K562 (cell line): ENCODE measurements at regions not wholly inside any gene's neighbourhood (a gene's known extent, or its start where the extent isn't known, plus 50 kb on each side); places are given as distances from the start of the nearest gene placed in this dataset.

Experiments used
- HOXB6 ChIP-seq: fragments of 250-450 bp; sonication (Bioruptor Pico); IDR thresholded peaks from 2 replicates; pipeline ENCODE4 v1.5.1; 2022; ENCODE audit warnings: mild to moderate bottlenecking, borderline replicate concordance
- ZNF311 ChIP-seq: fragments of 250-450 bp; sonication (Bioruptor Pico); IDR thresholded peaks from 2 replicates; pipeline ENCODE4 v1.4.0; 2020; ENCODE audit warnings: mild to moderate bottlenecking, moderate library complexity
- ZNF780A ChIP-seq: fragments of 250-450 bp; sonication (Bioruptor Pico); IDR thresholded peaks from 2 replicates; pipeline ENCODE4 v1.5.0; 2021; ENCODE audit warnings: mild to moderate bottlenecking
- TF ChIP-seq, protein P1 (sequence below), 3 experiments: IDR thresholded peaks in 2 of 3; conservative IDR thresholded peaks in 1 of 3; 2 replicates each; pipeline ENCODE4 v1.5.1; 2011 to 2012; ENCODE audit warnings: low read length in 3 of 3, mild to moderate bottlenecking in 3 of 3, control low read depth in 2 of 3, improper control_type of control experiment in 1 of 3, inconsistent platforms in 1 of 3, low read depth in 1 of 3, mixed read lengths in 1 of 3, moderate library complexity in 1 of 3; ENCODE audit not compliant: insufficient read depth in 2 of 3

DNA sequence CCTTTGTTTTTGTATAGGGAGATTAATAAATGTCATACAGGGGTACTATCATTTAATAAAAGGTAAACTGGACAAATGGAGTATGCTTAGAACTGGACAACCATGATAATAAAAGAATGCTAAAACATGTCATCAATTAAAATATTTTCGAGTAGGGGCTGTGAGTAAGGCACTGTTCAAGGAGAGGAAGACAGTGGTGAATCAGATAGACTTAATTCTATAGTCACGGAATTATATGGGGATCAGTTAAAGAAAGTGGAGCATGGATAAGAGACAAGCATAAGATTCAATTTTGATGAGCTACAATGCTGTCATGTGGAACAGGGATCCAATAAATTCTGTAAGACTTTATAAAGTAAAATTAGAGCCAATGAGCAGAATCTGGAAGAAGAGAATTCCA, 104.5 kb downstream of the HMHB1 start:
- TF ChIP-seq, protein P1, sequence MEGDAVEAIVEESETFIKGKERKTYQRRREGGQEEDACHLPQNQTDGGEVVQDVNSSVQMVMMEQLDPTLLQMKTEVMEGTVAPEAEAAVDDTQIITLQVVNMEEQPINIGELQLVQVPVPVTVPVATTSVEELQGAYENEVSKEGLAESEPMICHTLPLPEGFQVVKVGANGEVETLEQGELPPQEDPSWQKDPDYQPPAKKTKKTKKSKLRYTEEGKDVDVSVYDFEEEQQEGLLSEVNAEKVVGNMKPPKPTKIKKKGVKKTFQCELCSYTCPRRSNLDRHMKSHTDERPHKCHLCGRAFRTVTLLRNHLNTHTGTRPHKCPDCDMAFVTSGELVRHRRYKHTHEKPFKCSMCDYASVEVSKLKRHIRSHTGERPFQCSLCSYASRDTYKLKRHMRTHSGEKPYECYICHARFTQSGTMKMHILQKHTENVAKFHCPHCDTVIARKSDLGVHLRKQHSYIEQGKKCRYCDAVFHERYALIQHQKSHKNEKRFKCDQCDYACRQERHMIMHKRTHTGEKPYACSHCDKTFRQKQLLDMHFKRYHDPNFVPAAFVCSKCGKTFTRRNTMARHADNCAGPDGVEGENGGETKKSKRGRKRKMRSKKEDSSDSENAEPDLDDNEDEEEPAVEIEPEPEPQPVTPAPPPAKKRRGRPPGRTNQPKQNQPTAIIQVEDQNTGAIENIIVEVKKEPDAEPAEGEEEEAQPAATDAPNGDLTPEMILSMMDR (IDR thresholded peaks at IDR 0.05 in 2 of 3, conservative IDR thresholded peaks at IDR 0.05 in 1 of 3; ENCODE audit: insufficient read depth in 2 of 3, low read depth in 1 of 3, low read length in 3 of 3) = no peak
- TF ChIP-seq ZNF780A (CRISPR knock-in tag) (no peak), HOXB6 (CRISPR knock-in tag) (no peak), ZNF311 (CRISPR knock-in tag) (no peak)
